GM12872 (cell line): ENCODE measurements at regions not wholly inside any gene's neighbourhood (a gene's known extent, or its start where the extent isn't known, plus 50 kb on each side); places are given as distances from the start of the nearest gene placed in this dataset.

Experiments used
- CTCF ChIP-seq: IDR thresholded peaks from 3 replicates; pipeline ENCODE4 v1.5.1; 2011; ENCODE audit warnings: low read depth, mild to moderate bottlenecking, low read length, moderate library complexity; ENCODE audit not compliant: insufficient read depth

GRCh38 chr12:107196681-107197080 is 103.3 kb upstream of the CRY1 start:
- TF ChIP-seq CTCF: no peak

- no peak for TF ChIP-seq CTCF
Measured at GRCh38 chr12:107200394-107200793, 107.0 kb upstream of the CRY1 start.

GRCh38 chr12:107207931-107208525 is 114.7 kb upstream of the CRY1 start:
- TF ChIP-seq CTCF: no peak

- no peak for TF ChIP-seq CTCF
Measured at GRCh38 chr12:107219301-107219700, 126.0 kb upstream of the CRY1 start.

- TF ChIP-seq CTCF: no peak
Measured at GRCh38 chr12:107221913-107222312, 128.6 kb upstream of the CRY1 start.

- no peak for TF ChIP-seq CTCF
Measured at GRCh38 chr12:107223821-107224220, 130.5 kb upstream of the CRY1 start.

GRCh38 chr12:107225635-107226034 is 132.3 kb upstream of the CRY1 start:
- no peak for TF ChIP-seq CTCF

- no peak for TF ChIP-seq CTCF
Measured at GRCh38 chr12:107226126-107226525, 132.8 kb upstream of the CRY1 start.
